ENCODE measurements at regions not wholly inside any gene's neighbourhood (a gene's known extent, or its start where the extent isn't known, plus 50 kb on each side); places are given as distances from the start of the nearest gene placed in this dataset.
"Not testable (repeated sequence)": the region's sequence is repeated elsewhere in the genome, so short reads cannot be mapped to it uniquely, and the experiment has no call there.

DNA sequence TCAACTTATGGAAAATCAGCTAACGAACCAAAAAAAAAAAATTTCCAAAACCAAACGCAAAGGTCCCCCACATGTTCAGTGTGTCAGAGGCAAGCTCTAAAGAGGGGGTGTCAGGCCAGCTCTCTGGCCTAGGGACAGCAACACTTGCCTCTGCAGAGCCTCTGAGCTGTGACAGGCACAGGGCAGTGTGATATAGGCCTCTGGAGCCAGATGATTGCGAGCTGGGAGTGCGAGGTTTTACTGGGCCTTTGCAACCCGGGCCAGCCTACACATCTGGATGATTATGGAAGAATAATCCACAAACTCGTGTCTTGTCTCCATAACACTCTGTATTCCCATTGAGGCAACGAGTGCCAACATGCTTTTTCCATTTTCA lies 67.7 kb upstream of the STC2 start:
- H3K27ac ChIP-seq = no peak overlapping the region
- 26% methylated on average over 7 of the region's 7 CpGs for whole genome bisulfite sequencing
- H3K4me1 ChIP-seq = no peaks in the 10 kb centered on the region
- no peaks in the 10 kb centered on the region for H3K27me3 ChIP-seq
- H3K9me3 ChIP-seq = no peaks in the 10 kb centered on the region
- no peak overlapping the region for H3K4me3 ChIP-seq
- TF ChIP-seq EP300 (IDR thresholded peaks at IDR 0.05) (no peak), POLR2A (IDR thresholded peaks at IDR 0.05) (no peak), CTCF (IDR thresholded peaks at IDR 0.05) (no peak), POLR2AphosphoS5 (IDR thresholded peaks at IDR 0.05) (no peak)
- no peak for DNase-seq (ENCODE audit: low spot score in 2 of 2)
- no peaks in the 10 kb centered on the region for H3K36me3 ChIP-seq

DNA sequence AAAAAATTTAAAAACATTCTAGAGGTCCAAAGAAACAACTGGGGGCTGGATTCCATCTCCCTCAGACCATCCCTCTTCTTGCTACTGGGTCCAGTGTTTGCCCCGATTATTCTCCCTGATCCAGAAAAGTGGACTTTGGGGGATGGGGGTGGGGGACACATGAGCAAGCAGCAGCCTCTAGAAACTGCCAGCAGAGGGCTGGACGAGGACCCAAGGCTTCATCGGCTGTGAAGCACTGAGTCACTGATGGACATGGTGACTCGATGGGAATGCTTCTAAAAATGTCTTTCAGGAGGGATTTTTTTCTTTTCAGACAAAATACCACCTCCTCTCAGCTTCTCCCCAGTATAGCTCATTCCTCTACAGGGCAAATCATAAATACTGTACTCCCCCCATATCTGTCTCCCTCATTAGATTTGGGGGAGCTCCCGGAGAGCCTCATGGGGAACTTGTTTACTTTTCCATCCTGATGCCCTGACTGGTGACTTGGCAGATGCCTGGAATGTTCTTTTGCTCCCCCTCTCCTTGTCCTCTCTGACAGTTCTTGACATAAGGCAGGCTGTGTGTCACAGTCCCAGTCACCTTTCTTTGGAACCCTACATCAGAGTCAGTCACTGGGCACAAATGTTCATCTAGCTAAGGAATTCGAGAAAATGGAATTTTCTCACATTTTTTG lies 67.2 kb upstream of the STC2 start:
- DNase-seq (ENCODE audit: low spot score in 2 of 2) = no peak
- Histone ChIP-seq H3K9me3 (no peaks in the 10 kb centered on the region), H3K27me3 (no peaks in the 10 kb centered on the region), H3K27ac (no peak overlapping the region), H3K4me3 (no peak overlapping the region), H3K4me1 (no peaks in the 10 kb centered on the region), H3K36me3 (no peaks in the 10 kb centered on the region)
- TF ChIP-seq POLR2A (IDR thresholded peaks at IDR 0.05) = no peak
- TF ChIP-seq POLR2AphosphoS5 (IDR thresholded peaks at IDR 0.05) = no peak
- no peak for TF ChIP-seq CTCF (IDR thresholded peaks at IDR 0.05)
- no peak for TF ChIP-seq EP300 (IDR thresholded peaks at IDR 0.05)
- 72% methylated on average over 6 of the region's 6 CpGs for WGBS

DNA sequence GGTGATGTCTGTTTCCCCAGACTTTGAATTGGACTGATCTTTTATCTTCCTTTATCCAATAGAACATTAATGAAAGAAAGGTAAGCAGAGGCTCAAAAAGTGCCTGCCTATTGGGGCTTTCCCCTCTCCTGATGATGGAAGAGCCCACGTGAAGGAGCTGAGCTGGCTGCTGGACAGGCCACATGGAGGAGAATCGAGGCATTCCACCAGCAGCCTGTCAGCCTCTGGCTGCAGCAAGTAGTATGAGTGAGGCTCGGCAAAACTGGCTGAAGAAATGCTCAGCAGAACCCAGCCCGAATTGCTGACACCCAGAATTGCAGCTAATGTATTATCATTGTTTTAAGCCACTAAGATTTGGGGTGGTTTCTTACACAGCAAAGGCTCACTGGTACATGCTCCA lies 66.5 kb upstream of the STC2 start:
- no peaks in the 10 kb centered on the region for H3K27me3 ChIP-seq
- no peaks in the 10 kb centered on the region for H3K36me3 ChIP-seq
- DNase-seq (ENCODE audit: low spot score in 2 of 2) = no peak
- H3K4me1 ChIP-seq = no peaks in the 10 kb centered on the region
- whole genome bisulfite sequencing = 86% methylated on average over 4 of the region's 4 CpGs
- no peak overlapping the region for H3K4me3 ChIP-seq
- TF ChIP-seq CTCF (IDR thresholded peaks at IDR 0.05) (no peak), EP300 (IDR thresholded peaks at IDR 0.05) (no peak), POLR2AphosphoS5 (IDR thresholded peaks at IDR 0.05) (no peak), POLR2A (IDR thresholded peaks at IDR 0.05) (no peak)
- no peaks in the 10 kb centered on the region for H3K9me3 ChIP-seq
- H3K27ac ChIP-seq = no peak overlapping the region

- TF ChIP-seq CTCF (IDR thresholded peaks at IDR 0.05) = no peak
- no peak for TF ChIP-seq POLR2AphosphoS5 (IDR thresholded peaks at IDR 0.05)
- TF ChIP-seq EP300 (IDR thresholded peaks at IDR 0.05) = no peak
- no peak for TF ChIP-seq POLR2A (IDR thresholded peaks at IDR 0.05)
- Histone ChIP-seq H3K27me3 (no peaks in the 10 kb centered on the region), H3K4me1 (no peaks in the 10 kb centered on the region), H3K27ac (no peak overlapping the region), H3K9me3 (no peaks in the 10 kb centered on the region), H3K36me3 (no peaks in the 10 kb centered on the region), H3K4me3 (no peak overlapping the region)
- no peak for DNase-seq (ENCODE audit: low spot score in 2 of 2)
Observed at GRCh38 chr5:173392172-173392571, 64.0 kb upstream of the STC2 start.

DNA sequence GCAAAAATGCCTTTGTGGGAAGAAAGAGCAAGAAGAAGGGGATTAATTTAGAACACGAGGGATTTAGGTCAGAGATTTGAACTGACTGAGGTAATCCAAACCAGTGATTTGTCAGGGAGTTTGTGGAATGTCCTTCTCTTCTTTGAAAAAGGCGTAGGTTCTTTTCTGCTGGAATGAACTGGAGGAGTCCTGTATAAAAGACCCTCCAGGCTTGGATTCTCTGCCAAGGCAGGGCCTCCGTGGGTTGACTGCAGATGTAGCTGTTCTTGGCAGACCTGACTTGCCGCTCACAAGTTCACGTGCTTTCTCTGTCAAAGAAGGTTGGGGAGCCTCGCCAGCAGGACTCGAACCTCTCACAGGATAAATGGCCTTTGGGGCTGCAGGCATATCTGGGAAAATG lies 62.8 kb upstream of the STC2 start:
- Histone ChIP-seq H3K9me3 (no peaks in the 10 kb centered on the region), H3K27ac (no peak overlapping the region), H3K4me1 (no peaks in the 10 kb centered on the region), H3K4me3 (no peak overlapping the region), H3K36me3 (no peaks in the 10 kb centered on the region), H3K27me3 (no peaks in the 10 kb centered on the region)
- no peak for DNase-seq (ENCODE audit: low spot score in 2 of 2)
- WGBS = 35% methylated on average over 7 of the region's 7 CpGs
- no peak for TF ChIP-seq POLR2A (IDR thresholded peaks at IDR 0.05)
- TF ChIP-seq POLR2AphosphoS5 (IDR thresholded peaks at IDR 0.05) = no peak
- TF ChIP-seq CTCF (IDR thresholded peaks at IDR 0.05) = no peak
- TF ChIP-seq EP300 (IDR thresholded peaks at IDR 0.05) = no peak

GRCh38 chr5:173387293-173387692 lies 59.1 kb upstream of the STC2 start:
- H3K27ac ChIP-seq; H3K4me3 ChIP-seq; H3K4me1 ChIP-seq; H3K9me3 ChIP-seq; DNase-seq (ENCODE audit: low spot score in 2 of 2); H3K36me3 ChIP-seq; H3K27me3 ChIP-seq: not testable (repeated sequence)
- WGBS = 90% methylated on average over 2 of the region's 2 CpGs
